ENCODE measurements at regions not wholly inside any gene's neighbourhood (a gene's known extent, or its start where the extent isn't known, plus 50 kb on each side); places are given as distances from the start of the nearest gene placed in this dataset.

GRCh38 chr4:38562751-38563198 lies 101.2 kb upstream of the KLF3 start:
- peak; percentile 77 to 97 (median 88) for ATAC-seq
- TF ChIP-seq CTCF (IDR thresholded peaks at IDR 0.05): no peak
- H3K36me3 ChIP-seq: no peaks in the 10 kb centered on the region
- H3K27ac ChIP-seq: peak overlapping the region in 8 of 10 donors; percentile 6 to 67 (median 46)
- intact Hi-C loops (cut with DNase I): loop anchor here in 1 of 10 donors (2.0 kb wide), 1 partner anchor 104 kb away; no protein-coding TSS in a partner anchor
- DNase-seq: peak; percentile 37 to 67
- WGBS, 2 donors: 26 to 39% methylated on average over 4 of the region's 4 CpGs
- no peaks in the 10 kb centered on the region for H3K27me3 ChIP-seq
- no peak overlapping the region for H3K4me3 ChIP-seq
- no peaks in the 10 kb centered on the region for H3K9me3 ChIP-seq
- H3K4me1 ChIP-seq: peaks cover 0 to 44% (median 27%) of the 10 kb centered on the region in 9 donors

GRCh38 chr4:38563707-38564495 lies 100.1 kb upstream of the KLF3 start:
- no peak for TF ChIP-seq CTCF (IDR thresholded peaks at IDR 0.05)
- Histone ChIP-seq H3K4me3 (no peak overlapping the region), H3K27me3 (no peaks in the 10 kb centered on the region), H3K4me1 (peaks cover 0 to 44% (median 33%) of the 10 kb centered on the region in 9 donors), H3K27ac (no peak overlapping the region), H3K9me3 (no peaks in the 10 kb centered on the region), H3K36me3 (no peaks in the 10 kb centered on the region)
- intact Hi-C loops (cut with DNase I): loop anchor here in 1 of 10 donors (2.0 kb wide), 1 partner anchor 103 kb away; no protein-coding TSS in a partner anchor
- no peak for ATAC-seq
- DNase-seq: no peak
- 75% methylated on average over 9 of the region's 9 CpGs for WGBS, 2 donors

- Histone ChIP-seq H3K4me3 (no peak overlapping the region), H3K4me1 (peaks cover 0 to 44% (median 33%) of the 10 kb centered on the region in 9 donors), H3K36me3 (no peaks in the 10 kb centered on the region), H3K27ac (peak overlapping the region in 4 of 10 donors; percentile 13 to 50 (median 35)), H3K9me3 (peaks cover 0 to 4% (median 0%) of the 10 kb centered on the region in 11 donors), H3K27me3 (no peaks in the 10 kb centered on the region)
- peak in 4 of 8 donors; percentile 21 to 55 (median 34) for ATAC-seq
- intact Hi-C loops (cut with DNase I): no loop called here
- 59 to 60% methylated on average over 12 of the region's 12 CpGs for WGBS, 2 donors
- TF ChIP-seq CTCF (IDR thresholded peaks at IDR 0.05): no peak
- peak; percentile 13 to 30 for DNase-seq
Observed at GRCh38 chr4:38565271-38566199, 98.5 kb upstream of the KLF3 start.

- intact Hi-C loops (cut with DNase I): no loop called here
- DNase-seq (no peak), ATAC-seq (no peak)
- H3K9me3 ChIP-seq: peaks cover 0 to 4% (median 0%) of the 10 kb centered on the region in 11 donors
- H3K36me3 ChIP-seq: no peaks in the 10 kb centered on the region
- 95 to 97% methylated on average over 4 of the region's 4 CpGs for WGBS, 2 donors
- TF ChIP-seq CTCF (IDR thresholded peaks at IDR 0.05): no peak
- no peaks in the 10 kb centered on the region for H3K27me3 ChIP-seq
- H3K27ac ChIP-seq: no peak overlapping the region
- H3K4me3 ChIP-seq: no peak overlapping the region
- peaks cover 0 to 40% (median 29%) of the 10 kb centered on the region in 9 donors for H3K4me1 ChIP-seq
Observed at GRCh38 chr4:38566806-38567398, 97.1 kb upstream of the KLF3 start.

All from heart right ventricle (tissue), 16 donors.